ENCODE measurements at regions not wholly inside any gene's neighbourhood (a gene's known extent, or its start where the extent isn't known, plus 50 kb on each side); places are given as distances from the start of the nearest gene placed in this dataset.

DNA sequence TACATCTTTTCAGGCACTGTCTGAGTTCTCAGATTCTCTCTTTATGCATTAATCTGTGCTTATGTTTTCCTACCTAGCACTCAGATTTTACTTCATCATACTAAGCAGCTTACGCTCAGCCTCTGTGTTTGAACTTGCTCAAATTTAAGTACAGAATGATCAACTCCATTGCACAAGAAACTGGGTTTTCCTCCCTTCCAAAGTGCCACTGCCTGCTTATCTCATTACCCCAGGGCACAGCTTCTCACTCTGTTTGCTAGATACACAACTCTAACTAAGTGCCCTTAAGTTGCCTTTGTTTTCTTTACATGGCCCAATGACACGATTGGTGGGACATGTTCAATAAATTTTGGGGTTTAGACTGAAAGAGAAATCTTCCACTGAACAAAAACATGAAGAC lies 267.7 kb downstream of the GFRA1 start:
- TF ChIP-seq ZMYM4 (CRISPR knock-in tag; IDR thresholded peaks at IDR 0.05) (no peak), ZSCAN29 (CRISPR knock-in tag; conservative IDR thresholded peaks at IDR 0.05) (no peak), JUN (CRISPR knock-in tag; IDR thresholded peaks at IDR 0.05) (no peak), HNRNPLL (IDR thresholded peaks at IDR 0.05; ENCODE audit: low read depth, low read length, poor library complexity, severe bottlenecking) (no peak)
- TF ChIP-seq, protein P1, sequence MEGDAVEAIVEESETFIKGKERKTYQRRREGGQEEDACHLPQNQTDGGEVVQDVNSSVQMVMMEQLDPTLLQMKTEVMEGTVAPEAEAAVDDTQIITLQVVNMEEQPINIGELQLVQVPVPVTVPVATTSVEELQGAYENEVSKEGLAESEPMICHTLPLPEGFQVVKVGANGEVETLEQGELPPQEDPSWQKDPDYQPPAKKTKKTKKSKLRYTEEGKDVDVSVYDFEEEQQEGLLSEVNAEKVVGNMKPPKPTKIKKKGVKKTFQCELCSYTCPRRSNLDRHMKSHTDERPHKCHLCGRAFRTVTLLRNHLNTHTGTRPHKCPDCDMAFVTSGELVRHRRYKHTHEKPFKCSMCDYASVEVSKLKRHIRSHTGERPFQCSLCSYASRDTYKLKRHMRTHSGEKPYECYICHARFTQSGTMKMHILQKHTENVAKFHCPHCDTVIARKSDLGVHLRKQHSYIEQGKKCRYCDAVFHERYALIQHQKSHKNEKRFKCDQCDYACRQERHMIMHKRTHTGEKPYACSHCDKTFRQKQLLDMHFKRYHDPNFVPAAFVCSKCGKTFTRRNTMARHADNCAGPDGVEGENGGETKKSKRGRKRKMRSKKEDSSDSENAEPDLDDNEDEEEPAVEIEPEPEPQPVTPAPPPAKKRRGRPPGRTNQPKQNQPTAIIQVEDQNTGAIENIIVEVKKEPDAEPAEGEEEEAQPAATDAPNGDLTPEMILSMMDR (CRISPR knock-in tag; IDR thresholded peaks at IDR 0.05): no peak
- TF ChIP-seq, protein P2, sequence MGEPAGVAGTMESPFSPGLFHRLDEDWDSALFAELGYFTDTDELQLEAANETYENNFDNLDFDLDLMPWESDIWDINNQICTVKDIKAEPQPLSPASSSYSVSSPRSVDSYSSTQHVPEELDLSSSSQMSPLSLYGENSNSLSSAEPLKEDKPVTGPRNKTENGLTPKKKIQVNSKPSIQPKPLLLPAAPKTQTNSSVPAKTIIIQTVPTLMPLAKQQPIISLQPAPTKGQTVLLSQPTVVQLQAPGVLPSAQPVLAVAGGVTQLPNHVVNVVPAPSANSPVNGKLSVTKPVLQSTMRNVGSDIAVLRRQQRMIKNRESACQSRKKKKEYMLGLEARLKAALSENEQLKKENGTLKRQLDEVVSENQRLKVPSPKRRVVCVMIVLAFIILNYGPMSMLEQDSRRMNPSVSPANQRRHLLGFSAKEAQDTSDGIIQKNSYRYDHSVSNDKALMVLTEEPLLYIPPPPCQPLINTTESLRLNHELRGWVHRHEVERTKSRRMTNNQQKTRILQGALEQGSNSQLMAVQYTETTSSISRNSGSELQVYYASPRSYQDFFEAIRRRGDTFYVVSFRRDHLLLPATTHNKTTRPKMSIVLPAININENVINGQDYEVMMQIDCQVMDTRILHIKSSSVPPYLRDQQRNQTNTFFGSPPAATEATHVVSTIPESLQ (CRISPR knock-in tag; conservative IDR thresholded peaks at IDR 0.05): no peak
- TF ChIP-seq, protein P3, sequence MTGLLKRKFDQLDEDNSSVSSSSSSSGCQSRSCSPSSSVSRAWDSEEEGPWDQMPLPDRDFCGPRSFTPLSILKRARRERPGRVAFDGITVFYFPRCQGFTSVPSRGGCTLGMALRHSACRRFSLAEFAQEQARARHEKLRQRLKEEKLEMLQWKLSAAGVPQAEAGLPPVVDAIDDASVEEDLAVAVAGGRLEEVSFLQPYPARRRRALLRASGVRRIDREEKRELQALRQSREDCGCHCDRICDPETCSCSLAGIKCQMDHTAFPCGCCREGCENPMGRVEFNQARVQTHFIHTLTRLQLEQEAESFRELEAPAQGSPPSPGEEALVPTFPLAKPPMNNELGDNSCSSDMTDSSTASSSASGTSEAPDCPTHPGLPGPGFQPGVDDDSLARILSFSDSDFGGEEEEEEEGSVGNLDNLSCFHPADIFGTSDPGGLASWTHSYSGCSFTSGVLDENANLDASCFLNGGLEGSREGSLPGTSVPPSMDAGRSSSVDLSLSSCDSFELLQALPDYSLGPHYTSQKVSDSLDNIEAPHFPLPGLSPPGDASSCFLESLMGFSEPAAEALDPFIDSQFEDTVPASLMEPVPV (CRISPR knock-in tag; IDR thresholded peaks at IDR 0.05): no peak
- TF ChIP-seq, protein P4, sequence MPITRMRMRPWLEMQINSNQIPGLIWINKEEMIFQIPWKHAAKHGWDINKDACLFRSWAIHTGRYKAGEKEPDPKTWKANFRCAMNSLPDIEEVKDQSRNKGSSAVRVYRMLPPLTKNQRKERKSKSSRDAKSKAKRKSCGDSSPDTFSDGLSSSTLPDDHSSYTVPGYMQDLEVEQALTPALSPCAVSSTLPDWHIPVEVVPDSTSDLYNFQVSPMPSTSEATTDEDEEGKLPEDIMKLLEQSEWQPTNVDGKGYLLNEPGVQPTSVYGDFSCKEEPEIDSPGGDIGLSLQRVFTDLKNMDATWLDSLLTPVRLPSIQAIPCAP (CRISPR knock-in tag; IDR thresholded peaks at IDR 0.05; ENCODE audit: low read depth): no peak
- TF ChIP-seq, protein P5, sequence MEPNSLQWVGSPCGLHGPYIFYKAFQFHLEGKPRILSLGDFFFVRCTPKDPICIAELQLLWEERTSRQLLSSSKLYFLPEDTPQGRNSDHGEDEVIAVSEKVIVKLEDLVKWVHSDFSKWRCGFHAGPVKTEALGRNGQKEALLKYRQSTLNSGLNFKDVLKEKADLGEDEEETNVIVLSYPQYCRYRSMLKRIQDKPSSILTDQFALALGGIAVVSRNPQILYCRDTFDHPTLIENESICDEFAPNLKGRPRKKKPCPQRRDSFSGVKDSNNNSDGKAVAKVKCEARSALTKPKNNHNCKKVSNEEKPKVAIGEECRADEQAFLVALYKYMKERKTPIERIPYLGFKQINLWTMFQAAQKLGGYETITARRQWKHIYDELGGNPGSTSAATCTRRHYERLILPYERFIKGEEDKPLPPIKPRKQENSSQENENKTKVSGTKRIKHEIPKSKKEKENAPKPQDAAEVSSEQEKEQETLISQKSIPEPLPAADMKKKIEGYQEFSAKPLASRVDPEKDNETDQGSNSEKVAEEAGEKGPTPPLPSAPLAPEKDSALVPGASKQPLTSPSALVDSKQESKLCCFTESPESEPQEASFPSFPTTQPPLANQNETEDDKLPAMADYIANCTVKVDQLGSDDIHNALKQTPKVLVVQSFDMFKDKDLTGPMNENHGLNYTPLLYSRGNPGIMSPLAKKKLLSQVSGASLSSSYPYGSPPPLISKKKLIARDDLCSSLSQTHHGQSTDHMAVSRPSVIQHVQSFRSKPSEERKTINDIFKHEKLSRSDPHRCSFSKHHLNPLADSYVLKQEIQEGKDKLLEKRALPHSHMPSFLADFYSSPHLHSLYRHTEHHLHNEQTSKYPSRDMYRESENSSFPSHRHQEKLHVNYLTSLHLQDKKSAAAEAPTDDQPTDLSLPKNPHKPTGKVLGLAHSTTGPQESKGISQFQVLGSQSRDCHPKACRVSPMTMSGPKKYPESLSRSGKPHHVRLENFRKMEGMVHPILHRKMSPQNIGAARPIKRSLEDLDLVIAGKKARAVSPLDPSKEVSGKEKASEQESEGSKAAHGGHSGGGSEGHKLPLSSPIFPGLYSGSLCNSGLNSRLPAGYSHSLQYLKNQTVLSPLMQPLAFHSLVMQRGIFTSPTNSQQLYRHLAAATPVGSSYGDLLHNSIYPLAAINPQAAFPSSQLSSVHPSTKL (CRISPR knock-in tag; IDR thresholded peaks at IDR 0.05): no peak

Data from HepG2 (cell line).